Activated naive CD8-positive, alpha-beta T cell treated with anti-CD3 and anti-CD28 coated beads, Interleukin-2, amount 10 ng/mL, durations not matched to agents 7 days and 5 days (primary cell): ENCODE measurements at regions not wholly inside any gene's neighbourhood (a gene's known extent, or its start where the extent isn't known, plus 50 kb on each side); places are given as distances from the start of the nearest gene placed in this dataset.

ENCODE experiments used
- ATAC-seq: fragments of 150-1000 bp; cut with Tn5 transposase; one replicate; pipeline ENCODE4 v1.10.0; 2021; ENCODE audit warnings: low read depth, moderate library complexity
- POLR2A ChIA-PET: fragments of 350-600 bp; sonication (Branson Sonifier 250); formaldehyde crosslinking; loops from one replicate; lab custom pipeline; 2021; ENCODE audit warnings: antibody characterized with exemption; lab: Charles Lee
- DNase-seq: peaks from one replicate; pipeline ENCODE4 v3.0.0; 2021
- H3K27ac Mint-ChIP-seq: one replicate; pipeline ENCODE4 v1.8.0; 2022; ENCODE audit warnings: mild to moderate bottlenecking, mixed read lengths
- H3K27me3 Mint-ChIP-seq: one replicate; pipeline ENCODE4 v1.8.0; 2022; ENCODE audit warnings: mild to moderate bottlenecking, moderate library complexity, mixed read lengths
- H3K36me3 Mint-ChIP-seq: one replicate; pipeline ENCODE4 v1.8.0; 2021; ENCODE audit warnings: mild to moderate bottlenecking, mixed read lengths
- H3K4me1 Mint-ChIP-seq: one replicate; pipeline ENCODE4 v1.8.0; 2021; ENCODE audit warnings: mixed read lengths
- H3K4me3 Mint-ChIP-seq: one replicate; pipeline ENCODE4 v1.8.0; 2022; ENCODE audit warnings: mild to moderate bottlenecking, moderate library complexity, mixed read lengths
- H3K9me3 Mint-ChIP-seq: one replicate; pipeline ENCODE4 v1.8.0; 2021; ENCODE audit warnings: mixed read lengths

- POLR2A ChIA-PET = no interaction called here
- Mint-ChIP-seq H3K36me3 (no peaks in the 10 kb centered on the region), H3K27me3 (peaks cover 2% of the 10 kb centered on the region), H3K9me3 (peaks cover 10% of the 10 kb centered on the region), H3K27ac (no peak overlapping the region), H3K4me3 (no peak overlapping the region), H3K4me1 (no peaks in the 10 kb centered on the region)
- no peak for DNase-seq
- no peak for ATAC-seq
These were observed 113.9 kb upstream of the NAA20 start for GRCh38 chr20:19903168-19903811.

- Mint-ChIP-seq H3K36me3 (no peaks in the 10 kb centered on the region), H3K27me3 (peaks cover 2% of the 10 kb centered on the region), H3K4me3 (no peak overlapping the region), H3K9me3 (no peaks in the 10 kb centered on the region), H3K4me1 (no peaks in the 10 kb centered on the region), H3K27ac (no peak overlapping the region)
- DNase-seq (no peak), ATAC-seq (no peak)
- POLR2A ChIA-PET = no interaction called here
These were observed 109.7 kb upstream of the NAA20 start for GRCh38 chr20:19907326-19908056.

GRCh38 chr20:19908576-19908975 lies 108.6 kb upstream of the NAA20 start:
- POLR2A ChIA-PET = no interaction called here
- no peak overlapping the region for H3K27ac Mint-ChIP-seq
- DNase-seq = no peak
- no peaks in the 10 kb centered on the region for H3K4me1 Mint-ChIP-seq
- H3K36me3 Mint-ChIP-seq = no peaks in the 10 kb centered on the region
- H3K9me3 Mint-ChIP-seq = no peaks in the 10 kb centered on the region
- H3K4me3 Mint-ChIP-seq = no peak overlapping the region
- peaks cover 2% of the 10 kb centered on the region for H3K27me3 Mint-ChIP-seq
- ATAC-seq = no peak

- Mint-ChIP-seq H3K4me3 (no peak overlapping the region), H3K36me3 (no peaks in the 10 kb centered on the region), H3K27me3 (peaks cover 2% of the 10 kb centered on the region), H3K4me1 (no peaks in the 10 kb centered on the region), H3K9me3 (no peaks in the 10 kb centered on the region), H3K27ac (no peak overlapping the region)
- ATAC-seq (no peak), DNase-seq (no peak)
- POLR2A ChIA-PET = no interaction called here
These were observed 107.4 kb upstream of the NAA20 start for GRCh38 chr20:19909725-19910124.

GRCh38 chr20:19911810-19912382 lies 105.3 kb upstream of the NAA20 start:
- ATAC-seq = no peak
- Mint-ChIP-seq H3K27me3 (peaks cover 8% of the 10 kb centered on the region), H3K9me3 (no peaks in the 10 kb centered on the region), H3K27ac (no peak overlapping the region), H3K36me3 (no peaks in the 10 kb centered on the region), H3K4me3 (no peak overlapping the region), H3K4me1 (no peaks in the 10 kb centered on the region)
- DNase-seq = no peak
- POLR2A ChIA-PET = no interaction called here

GRCh38 chr20:19913349-19913748 lies 103.8 kb upstream of the NAA20 start:
- POLR2A ChIA-PET = no interaction called here
- ATAC-seq = no peak
- Mint-ChIP-seq H3K4me1 (no peaks in the 10 kb centered on the region), H3K36me3 (no peaks in the 10 kb centered on the region), H3K27me3 (peaks cover 8% of the 10 kb centered on the region), H3K4me3 (no peak overlapping the region), H3K27ac (no peak overlapping the region), H3K9me3 (no peaks in the 10 kb centered on the region)
- no peak for DNase-seq

GRCh38 chr20:19913927-19914614 lies 103.1 kb upstream of the NAA20 start:
- H3K27me3 Mint-ChIP-seq = peaks cover 8% of the 10 kb centered on the region

GRCh38 chr20:19915111-19915798 lies 101.9 kb upstream of the NAA20 start:
- Mint-ChIP-seq H3K27me3 (peaks cover 8% of the 10 kb centered on the region), H3K27ac (no peak overlapping the region), H3K4me1 (no peaks in the 10 kb centered on the region), H3K4me3 (no peak overlapping the region), H3K36me3 (no peaks in the 10 kb centered on the region), H3K9me3 (no peaks in the 10 kb centered on the region)
- no peak for DNase-seq
- no peak for ATAC-seq
- POLR2A ChIA-PET = no interaction called here

More at GRCh38 chr20:19913927-19914614, 103.1 kb upstream of the NAA20 start:
- Mint-ChIP-seq H3K4me3 (no peak overlapping the region), H3K4me1 (no peaks in the 10 kb centered on the region), H3K9me3 (no peaks in the 10 kb centered on the region), H3K36me3 (no peaks in the 10 kb centered on the region), H3K27ac (no peak overlapping the region)
- POLR2A ChIA-PET = no interaction called here
- DNase-seq = no peak
- ATAC-seq = no peak

GRCh38 chr20:19916531-19917485 lies 100.4 kb upstream of the NAA20 start:
- peaks cover 8% of the 10 kb centered on the region for H3K27me3 Mint-ChIP-seq
- no peak overlapping the region for H3K4me3 Mint-ChIP-seq
- no peaks in the 10 kb centered on the region for H3K36me3 Mint-ChIP-seq
- no peak overlapping the region for H3K27ac Mint-ChIP-seq
- ATAC-seq (no peak), DNase-seq (no peak)
- no peaks in the 10 kb centered on the region for H3K9me3 Mint-ChIP-seq
- POLR2A ChIA-PET = no interaction called here
- no peaks in the 10 kb centered on the region for H3K4me1 Mint-ChIP-seq

GRCh38 chr20:19918965-19919329 lies 98.2 kb upstream of the NAA20 start:
- Mint-ChIP-seq H3K36me3 (no peaks in the 10 kb centered on the region), H3K27ac (no peak overlapping the region), H3K27me3 (peaks cover 8% of the 10 kb centered on the region), H3K4me1 (no peaks in the 10 kb centered on the region), H3K4me3 (no peak overlapping the region), H3K9me3 (no peaks in the 10 kb centered on the region)
- DNase-seq (no peak), ATAC-seq (no peak)
- POLR2A ChIA-PET = no interaction called here

- ATAC-seq (no peak), DNase-seq (no peak)
- Mint-ChIP-seq H3K9me3 (no peaks in the 10 kb centered on the region), H3K4me1 (no peaks in the 10 kb centered on the region), H3K27ac (no peak overlapping the region), H3K36me3 (no peaks in the 10 kb centered on the region), H3K4me3 (no peak overlapping the region), H3K27me3 (peaks cover 3% of the 10 kb centered on the region)
- POLR2A ChIA-PET = no interaction called here
These were observed 96.6 kb upstream of the NAA20 start for GRCh38 chr20:19920381-19921138.

GRCh38 chr20:19921284-19921793 lies 95.8 kb upstream of the NAA20 start:
- no peak for DNase-seq
- POLR2A ChIA-PET = no interaction called here
- no peak for ATAC-seq
- Mint-ChIP-seq H3K4me3 (no peak overlapping the region), H3K27me3 (peaks cover 3% of the 10 kb centered on the region), H3K36me3 (no peaks in the 10 kb centered on the region), H3K27ac (no peak overlapping the region), H3K4me1 (no peaks in the 10 kb centered on the region), H3K9me3 (no peaks in the 10 kb centered on the region)
